ENCODE measurements at regions not wholly inside any gene's neighbourhood (a gene's known extent, or its start where the extent isn't known, plus 50 kb on each side); places are given as distances from the start of the nearest gene placed in this dataset.

- TF ChIP-seq CTCF (IDR thresholded peaks at IDR 0.05), result no peak
- no peak overlapping the region for H3K27ac ChIP-seq
- no peaks in the 10 kb centered on the region for H3K4me1 ChIP-seq
- H3K9me3 ChIP-seq, result no peaks in the 10 kb centered on the region
- no peak overlapping the region for H3K4me3 ChIP-seq
- intact Hi-C loops (cut with DNase I; ENCODE audit: low total_unique reads), result no loop called here
- no peaks in the 10 kb centered on the region for H3K36me3 ChIP-seq
- no peaks in the 10 kb centered on the region for H3K27me3 ChIP-seq
- no peak for DNase-seq
These were observed 473.9 kb upstream of the SYT4 start for GRCh38 chr18:43751203-43751602.

- no peaks in the 10 kb centered on the region for H3K9me3 ChIP-seq
- no peaks in the 10 kb centered on the region for H3K27me3 ChIP-seq
- H3K27ac ChIP-seq, result no peak overlapping the region
- no peak overlapping the region for H3K4me3 ChIP-seq
- intact Hi-C loops (cut with DNase I; ENCODE audit: low total_unique reads), result no loop called here
- no peak for DNase-seq
- H3K4me1 ChIP-seq, result no peaks in the 10 kb centered on the region
- H3K36me3 ChIP-seq, result no peaks in the 10 kb centered on the region
- TF ChIP-seq CTCF (IDR thresholded peaks at IDR 0.05), result no peak
These were observed 474.5 kb upstream of the SYT4 start for GRCh38 chr18:43751835-43752234.

- H3K27me3 ChIP-seq, result no peaks in the 10 kb centered on the region
- no peaks in the 10 kb centered on the region for H3K4me1 ChIP-seq
- H3K9me3 ChIP-seq, result no peaks in the 10 kb centered on the region
- no peak for TF ChIP-seq CTCF (IDR thresholded peaks at IDR 0.05)
- no peak for DNase-seq
- H3K36me3 ChIP-seq, result no peaks in the 10 kb centered on the region
- H3K4me3 ChIP-seq, result no peak overlapping the region
- no peak overlapping the region for H3K27ac ChIP-seq
- intact Hi-C loops (cut with DNase I; ENCODE audit: low total_unique reads), result no loop called here
These were observed 480.0 kb upstream of the SYT4 start for GRCh38 chr18:43757273-43757672.

GRCh38 chr18:43758734-43759133 is 481.4 kb upstream of the SYT4 start:
- DNase-seq, result no peak
- TF ChIP-seq CTCF (IDR thresholded peaks at IDR 0.05), result no peak

GRCh38 chr18:43760010-43760409 is 482.7 kb upstream of the SYT4 start:
- H3K4me3 ChIP-seq, result no peak overlapping the region
- DNase-seq, result no peak
- H3K27me3 ChIP-seq, result no peaks in the 10 kb centered on the region
- intact Hi-C loops (cut with DNase I; ENCODE audit: low total_unique reads), result no loop called here
- TF ChIP-seq CTCF (IDR thresholded peaks at IDR 0.05), result no peak
- H3K36me3 ChIP-seq, result no peaks in the 10 kb centered on the region
- no peaks in the 10 kb centered on the region for H3K4me1 ChIP-seq
- H3K27ac ChIP-seq, result no peak overlapping the region
- no peaks in the 10 kb centered on the region for H3K9me3 ChIP-seq

More at GRCh38 chr18:43758734-43759133, 481.4 kb upstream of the SYT4 start:
- Histone ChIP-seq H3K27ac (no peak overlapping the region), H3K4me1 (no peaks in the 10 kb centered on the region), H3K36me3 (no peaks in the 10 kb centered on the region), H3K9me3 (no peaks in the 10 kb centered on the region), H3K27me3 (no peaks in the 10 kb centered on the region), H3K4me3 (no peak overlapping the region)
- intact Hi-C loops (cut with DNase I; ENCODE audit: low total_unique reads), result no loop called here

- no peak for DNase-seq
- intact Hi-C loops (cut with DNase I; ENCODE audit: low total_unique reads), result no loop called here
- Histone ChIP-seq H3K36me3 (no peaks in the 10 kb centered on the region), H3K4me1 (no peaks in the 10 kb centered on the region), H3K4me3 (no peak overlapping the region), H3K9me3 (no peaks in the 10 kb centered on the region), H3K27ac (no peak overlapping the region), H3K27me3 (no peaks in the 10 kb centered on the region)
- no peak for TF ChIP-seq CTCF (IDR thresholded peaks at IDR 0.05)
These were observed 495.6 kb upstream of the SYT4 start for GRCh38 chr18:43772907-43773306.

Measured in tibial artery (tissue), 4 donors.